ENCODE measurements at regions not wholly inside any gene's neighbourhood (a gene's known extent, or its start where the extent isn't known, plus 50 kb on each side); places are given as distances from the start of the nearest gene placed in this dataset.
A peak's percentile ranks its signal among the peaks of the same experiment; 100 is the strongest.

GRCh38 chr2:226198956-226199355 lies 600.7 kb downstream of the IRS1 start:
- ATAC-seq (no peak), FAIRE-seq (no peak), DNase-seq (ENCODE audit: low read depth in 1 of 2, low spot score in 1 of 2) (no peak)
- ChIA-PET CTCF (no interaction called here), POLR2A (no interaction called here)
- H3K4me3 ChIP-seq: no peak overlapping the region
- H3K4me2 ChIP-seq: no peak overlapping the region
- TF ChIP-seq MAFK (IDR thresholded peaks at IDR 0.05; ENCODE audit: partially characterized antibody) (no peak), POLR2A (IDR thresholded peaks at IDR 0.05; ENCODE audit: low read length) (no peak), CBX2 (IDR thresholded peaks at IDR 0.05; ENCODE audit: borderline replicate concordance, low read depth) (no peak), RFX5 (IDR thresholded peaks at IDR 0.05) (no peak), SMC3 (IDR thresholded peaks at IDR 0.05) (no peak), NR3C1 (IDR thresholded peaks at IDR 0.05) (no peak), FOSB (CRISPR knock-in tag; IDR thresholded peaks at IDR 0.05) (no peak), POLR2AphosphoS2 (conservative IDR thresholded peaks at IDR 0.05; ENCODE audit: low read length) (no peak), TP53 (CRISPR knock-in tag; IDR thresholded peaks at IDR 0.05) (no peak), JUNB (IDR thresholded peaks at IDR 0.05) (no peak), HES2 (IDR thresholded peaks at IDR 0.05) (no peak), HOXB13 (CRISPR knock-in tag; IDR thresholded peaks at IDR 0.05; ENCODE audit: low read depth) (no peak), RNF2 (IDR thresholded peaks at IDR 0.05; ENCODE audit: borderline replicate concordance, low read depth) (no peak)
- TF ChIP-seq, protein P1, sequence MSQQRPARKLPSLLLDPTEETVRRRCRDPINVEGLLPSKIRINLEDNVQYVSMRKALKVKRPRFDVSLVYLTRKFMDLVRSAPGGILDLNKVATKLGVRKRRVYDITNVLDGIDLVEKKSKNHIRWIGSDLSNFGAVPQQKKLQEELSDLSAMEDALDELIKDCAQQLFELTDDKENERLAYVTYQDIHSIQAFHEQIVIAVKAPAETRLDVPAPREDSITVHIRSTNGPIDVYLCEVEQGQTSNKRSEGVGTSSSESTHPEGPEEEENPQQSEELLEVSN (IDR thresholded peaks at IDR 0.05; ENCODE audit: borderline replicate concordance, low read depth): no peak
- TF ChIP-seq, protein P2, sequence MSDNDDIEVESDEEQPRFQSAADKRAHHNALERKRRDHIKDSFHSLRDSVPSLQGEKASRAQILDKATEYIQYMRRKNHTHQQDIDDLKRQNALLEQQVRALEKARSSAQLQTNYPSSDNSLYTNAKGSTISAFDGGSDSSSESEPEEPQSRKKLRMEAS (IDR thresholded peaks at IDR 0.05): no peak
- no peak overlapping the region for H3K27ac ChIP-seq
- no peaks in the 10 kb centered on the region for H3K9me3 ChIP-seq
- H3K4me1 ChIP-seq: no peaks in the 10 kb centered on the region
- 65% methylated on average over 4 of the region's 4 CpGs for WGBS (ENCODE audit: missing lambda C conversion rate)

GRCh38 chr2:226190479-226191252 lies 609.0 kb downstream of the IRS1 start:
- no peak for FAIRE-seq
- H3K4me1 ChIP-seq: peaks cover 31% of the 10 kb centered on the region
- CTCF ChIA-PET: no interaction called here
- H3K4me3 ChIP-seq: no peak overlapping the region
- H3K9me3 ChIP-seq: peaks cover 10% of the 10 kb centered on the region; the same call in 1 of the 3 replicates
- 62% methylated on average over 5 of the region's 5 CpGs for WGBS (ENCODE audit: missing lambda C conversion rate)
- H3K4me2 ChIP-seq: peak overlapping the region; percentile 20; the same call in 1 of the 3 replicates
- no peak; a peak in 1 of 6 replicates for ATAC-seq
- peak in 1 of 2 experiments; percentile 51 for DNase-seq (ENCODE audit: low read depth in 1 of 2, low spot score in 1 of 2)
- H3K27ac ChIP-seq: peak overlapping the region; percentile 42 to 50
- POLR2A ChIA-PET: no interaction called here
- TF ChIP-seq, protein P2 (IDR thresholded peaks at IDR 0.05): 0 out of 2 replicates have a peak, but pooled peaks have one; percentile 21
- no peak for TF ChIP-seq TFCP2L1 (CRISPR knock-in tag; IDR thresholded peaks at IDR 0.05)
- TF ChIP-seq REST (IDR thresholded peaks at IDR 0.05): no peak
- TF ChIP-seq BHLHE40 (IDR thresholded peaks at IDR 0.05; ENCODE audit: low read depth, low read length): no peak
- TF ChIP-seq GATA3 (IDR thresholded peaks at IDR 0.05; ENCODE audit: borderline replicate concordance): peak; percentile 41; the same call in 1 of the 2 replicates
- no peak for TF ChIP-seq FOSL2 (IDR thresholded peaks at IDR 0.05)
- peak; percentile 10; the same call in 1 of the 2 replicates for TF ChIP-seq FOSL2 (CRISPR knock-in tag; IDR thresholded peaks at IDR 0.05)
- no peak for TF ChIP-seq HOXA7 (CRISPR knock-in tag; IDR thresholded peaks at IDR 0.05)
- TF ChIP-seq RFX5 (IDR thresholded peaks at IDR 0.05): no peak

All from A549 (cell line).